Suprapubic skin (tissue), 4 donors: ENCODE measurements at regions not wholly inside any gene's neighbourhood (a gene's known extent, or its start where the extent isn't known, plus 50 kb on each side); places are given as distances from the start of the nearest gene placed in this dataset.

Experiments used
- POLR2A ChIP-seq, 2 donors: fragments of 450-650 bp; IDR thresholded peaks; one replicate each; pipeline ENCODE4 v1.6.1; 2017; ENCODE audit warnings: antibody characterized with exemption in 2 of 2, mild to moderate bottlenecking in 2 of 2, moderate library complexity in 2 of 2
- POLR2AphosphoS5 ChIP-seq, 3 donors: sonication (generic); formaldehyde crosslinking; IDR thresholded peaks; one replicate each; pipeline ENCODE4 v1.6.1; 2017; ENCODE audit warnings: antibody characterized with exemption in 3 of 3

DNA sequence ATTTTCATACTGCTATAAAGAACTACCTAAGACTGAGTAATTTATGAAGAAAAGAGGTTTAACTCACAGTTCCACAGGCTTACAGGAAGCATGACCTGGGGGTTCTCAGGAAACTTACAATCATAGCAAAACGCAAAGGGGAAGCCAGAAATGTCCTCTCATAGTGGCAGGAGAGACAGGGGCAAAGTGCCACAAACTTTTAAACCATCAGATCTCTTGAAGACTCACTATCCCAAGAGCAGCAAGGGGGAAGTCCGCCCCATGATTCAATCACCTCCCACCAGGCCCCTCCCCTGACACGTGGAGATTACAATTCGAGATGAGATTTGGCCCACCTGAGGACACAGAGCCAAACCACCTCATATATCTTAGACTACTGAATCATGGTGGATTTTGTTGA lies 198.7 kb downstream of the KCTD12 start:
- no peak for TF ChIP-seq POLR2A (IDR thresholded peaks at IDR 0.05)
- no peak for TF ChIP-seq POLR2AphosphoS5 (IDR thresholded peaks at IDR 0.05)
